Sigmoid colon (tissue), 6 donors: ENCODE measurements at regions not wholly inside any gene's neighbourhood (a gene's known extent, or its start where the extent isn't known, plus 50 kb on each side); places are given as distances from the start of the nearest gene placed in this dataset.
A peak's percentile ranks its signal among the peaks of the same experiment; 100 is the strongest.
"Not testable (repeated sequence)": the region's sequence is repeated elsewhere in the genome, so short reads cannot be mapped to it uniquely, and the experiment has no call there.

Source experiments
- DNase-seq: peaks from one replicate; pipeline ENCODE4 v3.0.0-alpha.2; 2019
- H3K27ac ChIP-seq, 4 donors: fragments of 200-600 bp; sonication (generic); one replicate each; pipeline ENCODE4 v1.5.1; 2016 to 2019; ENCODE audit warnings: mild to moderate bottlenecking in 1 of 4
- H3K27me3 ChIP-seq, 3 donors: fragments of 200-600 bp; sonication (generic); one replicate each; pipeline ENCODE4 v1.5.1; 2019; ENCODE audit warnings: mild to moderate bottlenecking in 1 of 3
- H3K36me3 ChIP-seq, 4 donors: fragments of 200-600 bp; sonication (generic); one replicate each; pipeline ENCODE4 v1.5.1; 2016 to 2019
- H3K4me1 ChIP-seq, 4 donors: fragments of 200-600 bp; sonication (generic); one replicate each; pipeline ENCODE4 v1.5.1; 2017 to 2019
- H3K4me3 ChIP-seq, 4 donors: fragments of 200-600 bp; sonication (generic); one replicate each; pipeline ENCODE4 v1.5.1; 2017 to 2019; ENCODE audit warnings: mild to moderate bottlenecking in 2 of 4, moderate library complexity in 1 of 4
- H3K9me3 ChIP-seq, 4 donors: fragments of 200-600 bp in 3 of 4; sonication (generic) in 3 of 4; one replicate each; pipeline versions ENCODE4 v1.5.1 to v1.6.1; 2013 to 2019
- CTCF ChIP-seq, 4 experiments: fragments of 450-650 bp in 3 of 4; fragments of 200-600 bp in 1 of 4; IDR thresholded peaks; one replicate each; pipeline ENCODE4 v1.5.1; 2016 to 2019; ENCODE audit warnings: antibody characterized with exemption in 4 of 4, mild to moderate bottlenecking in 3 of 4, moderate library complexity in 2 of 4
- EP300 ChIP-seq, 4 donors: sonication (generic); formaldehyde crosslinking; IDR thresholded peaks; one replicate each; pipeline ENCODE4 v1.6.1; 2017; ENCODE audit warnings: antibody characterized with exemption in 4 of 4
- POLR2A ChIP-seq, 2 donors: fragments of 450-650 bp; IDR thresholded peaks; one replicate each; pipeline ENCODE4 v1.6.1; 2016; ENCODE audit warnings: antibody characterized with exemption in 2 of 2, mild to moderate bottlenecking in 2 of 2, moderate library complexity in 2 of 2
- POLR2AphosphoS5 ChIP-seq, 4 donors: sonication (generic); formaldehyde crosslinking; IDR thresholded peaks; one replicate each; pipeline ENCODE4 v1.6.1; 2017; ENCODE audit warnings: antibody characterized with exemption in 4 of 4
- WGBS, 2 donors: extraction: QIAGEN DNeasy Blood & Tissue Kit; methylation state at CpG; one replicate each; pipeline ENCODE4 v1.1.7; 2013; 5-methylcytosine and 5-hydroxymethylcytosine counted together
- intact Hi-C: fragments of 100-400 bp; cut with DNase I; formaldehyde crosslinking; loops from one replicate; pipeline ENCODE4 v1.15.1; 2023
- donor health status: healthy with polysubstance abuse.
- donor health status: healthy.

DNA sequence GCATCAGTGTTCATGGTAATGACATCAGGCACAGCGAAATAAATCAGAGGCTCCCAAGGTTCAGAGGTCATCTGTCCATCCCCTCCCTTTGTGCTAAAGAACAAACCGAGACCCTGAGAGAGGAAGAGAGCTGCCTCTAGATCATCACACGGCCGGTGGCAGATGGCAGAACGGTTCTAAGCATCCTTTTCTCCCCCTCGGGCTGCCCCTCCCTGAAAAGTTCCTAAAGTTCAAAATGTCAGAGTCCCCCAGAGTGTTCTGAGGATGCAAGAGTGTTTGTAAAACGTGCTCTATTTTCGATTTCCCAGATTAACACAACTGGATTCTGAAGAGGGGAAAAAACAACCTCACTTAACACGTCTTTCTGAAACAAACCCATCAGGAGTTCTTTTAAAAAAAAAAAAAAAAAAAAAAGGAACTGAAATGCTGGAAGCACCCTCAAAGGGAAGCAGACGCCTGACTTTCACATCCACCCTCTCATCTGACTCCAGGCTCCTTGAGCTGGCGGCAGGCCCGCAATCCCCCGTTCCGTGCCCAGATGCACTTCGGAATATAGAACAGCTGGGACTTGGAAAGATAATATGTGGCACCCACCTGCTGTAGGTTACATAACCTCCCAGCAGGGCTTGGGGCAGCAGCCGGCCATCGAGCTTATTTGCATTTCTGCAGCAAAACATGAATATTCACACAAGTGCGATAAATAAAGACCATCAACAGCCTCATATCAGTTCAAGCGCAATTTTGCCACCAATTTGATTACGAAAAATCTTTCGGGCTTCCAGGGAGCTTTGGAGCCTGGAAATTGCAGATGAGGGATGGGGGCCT is 115.5 kb upstream of the SMURF2 start:
- intact Hi-C loops = loop anchor here (5.0 kb wide), 1 partner anchor 185 kb away; no protein-coding TSS in a partner anchor
- TF ChIP-seq POLR2AphosphoS5 (IDR thresholded peaks at IDR 0.05) = peak in 1 of 4 donors; percentile 26
- no peak for TF ChIP-seq POLR2A (IDR thresholded peaks at IDR 0.05)
- H3K4me3 ChIP-seq = peak overlapping the region in 3 of 4 donors; percentile 23 to 41 (median 37)
- peaks cover 39 to 50% (median 42%) of the 10 kb centered on the region in 3 donors for H3K27me3 ChIP-seq
- WGBS, 2 donors = 18 to 37% methylated on average over 21 of the region's 21 CpGs
- DNase-seq = peak; percentile 77
- no peaks in the 10 kb centered on the region for H3K36me3 ChIP-seq
- H3K27ac ChIP-seq = peak overlapping the region; percentile 8 to 55 (median 24)
- H3K9me3 ChIP-seq = no peaks in the 10 kb centered on the region
- peaks cover 0 to 62% (median 59%) of the 10 kb centered on the region in 4 donors for H3K4me1 ChIP-seq

DNA sequence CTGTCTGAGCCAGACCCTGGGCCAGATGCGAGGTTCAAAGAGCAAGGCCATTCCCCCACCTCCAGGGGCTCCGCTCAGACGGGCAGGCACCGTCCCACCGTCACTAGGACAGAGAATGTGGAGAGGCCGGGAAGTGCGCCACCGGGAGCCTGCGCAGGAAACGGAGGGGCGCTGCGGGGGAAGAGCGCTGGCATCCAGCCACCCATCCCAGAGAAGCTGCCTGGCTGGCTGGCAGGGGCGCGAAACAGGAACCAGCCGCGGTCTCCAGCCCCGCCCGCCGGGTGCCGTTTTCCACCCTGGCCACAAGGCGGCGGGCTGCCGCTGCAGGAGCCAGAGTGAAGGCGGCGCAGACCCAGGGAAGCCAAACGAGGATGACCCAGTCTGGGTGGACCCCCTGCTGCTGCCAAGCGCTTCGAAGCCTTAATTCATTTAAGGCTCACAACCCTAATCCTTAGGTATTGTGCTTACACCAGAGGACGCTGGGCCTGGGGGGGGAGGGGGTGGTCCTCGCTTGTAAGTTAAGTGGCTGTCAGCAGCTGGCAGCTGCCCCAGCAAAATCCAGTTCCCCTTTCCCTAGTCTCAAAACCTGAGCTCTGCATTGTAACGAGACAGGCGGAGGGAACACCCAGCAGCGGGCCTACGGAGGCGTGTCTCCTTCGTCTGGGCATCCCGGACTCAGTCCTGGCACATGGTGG is 114.8 kb upstream of the SMURF2 start:
- intact Hi-C loops = loop anchor here (5.0 kb wide), 1 partner anchor 185 kb away; no protein-coding TSS in a partner anchor
- DNase-seq = peak; percentile 91
- Histone ChIP-seq H3K27ac (peak overlapping the region; percentile 8 to 55 (median 24)), H3K4me3 (peak overlapping the region in 3 of 4 donors; percentile 23 to 41 (median 35)), H3K4me1 (peaks cover 0 to 59% (median 56%) of the 10 kb centered on the region in 4 donors), H3K27me3 (peaks cover 35 to 42% (median 37%) of the 10 kb centered on the region in 3 donors)
- H3K36me3 ChIP-seq, H3K9me3 ChIP-seq: not testable (repeated sequence)
- 2 to 4% methylated on average over 38 of the region's 38 CpGs for WGBS, 2 donors
- TF ChIP-seq POLR2AphosphoS5 (IDR thresholded peaks at IDR 0.05) (peak in 3 of 4 donors; percentile 36 to 51 (median 48)), CTCF (IDR thresholded peaks at IDR 0.05) (peak; percentile 77 to 96 (median 88))

DNA sequence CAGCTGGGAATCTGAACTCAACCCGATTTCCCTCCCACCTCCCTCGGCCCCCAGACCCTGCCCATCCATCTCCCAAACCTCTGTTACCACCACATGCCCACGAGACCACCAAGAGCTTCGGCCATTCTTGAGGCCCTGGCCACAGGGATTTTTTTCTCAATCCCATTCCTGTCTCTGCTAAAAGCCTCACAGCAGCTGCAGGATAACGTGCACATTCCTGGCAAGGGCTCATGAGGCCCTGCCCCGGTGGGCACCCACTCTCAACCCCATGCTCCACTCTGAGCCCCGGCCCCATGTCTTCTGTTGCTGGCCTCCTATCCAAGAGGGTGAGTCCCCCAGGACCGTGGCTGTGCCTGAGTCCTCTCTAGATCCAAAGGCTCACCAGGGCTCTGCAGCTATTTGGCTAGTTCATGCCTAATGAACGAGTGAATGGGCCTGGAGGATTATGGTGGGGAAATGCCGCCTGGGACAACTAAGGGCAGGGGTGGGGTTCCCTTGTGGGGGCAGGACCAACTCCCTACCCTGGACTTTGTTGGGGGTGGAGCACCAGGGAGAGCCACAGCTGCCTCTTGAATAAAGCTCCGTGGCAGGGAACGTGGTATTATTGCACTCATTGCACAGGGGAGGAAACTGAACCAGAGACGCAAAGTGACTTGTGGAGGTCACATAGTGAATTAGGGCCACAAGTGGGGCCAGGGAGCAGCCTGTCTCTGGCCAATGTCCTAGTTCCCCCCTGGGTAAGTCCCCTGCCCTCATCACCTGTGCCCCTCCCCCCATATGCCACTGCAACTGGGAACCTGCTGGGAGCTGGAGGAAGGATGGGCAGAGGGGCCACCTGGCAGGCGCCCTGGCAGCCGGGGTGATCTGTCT is 113.8 kb upstream of the SMURF2 start:
- intact Hi-C loops = loop anchor here (5.0 kb wide), 1 partner anchor 186 kb away; no protein-coding TSS in a partner anchor
- TF ChIP-seq EP300 (IDR thresholded peaks at IDR 0.05) (no peak), POLR2A (IDR thresholded peaks at IDR 0.05) (no peak), POLR2AphosphoS5 (IDR thresholded peaks at IDR 0.05) (no peak), CTCF (IDR thresholded peaks at IDR 0.05) (no peak)
- no peaks in the 10 kb centered on the region for H3K36me3 ChIP-seq
- peaks cover 26 to 33% (median 29%) of the 10 kb centered on the region in 3 donors for H3K27me3 ChIP-seq
- no peak for DNase-seq
- H3K4me1 ChIP-seq = peaks cover 0 to 50% (median 46%) of the 10 kb centered on the region in 4 donors
- H3K4me3 ChIP-seq = no peak overlapping the region
- H3K9me3 ChIP-seq = no peaks in the 10 kb centered on the region
- H3K27ac ChIP-seq = peak overlapping the region in 1 of 4 donors; percentile 55
- WGBS, 2 donors = 63 to 85% methylated on average over 15 of the region's 15 CpGs

DNA sequence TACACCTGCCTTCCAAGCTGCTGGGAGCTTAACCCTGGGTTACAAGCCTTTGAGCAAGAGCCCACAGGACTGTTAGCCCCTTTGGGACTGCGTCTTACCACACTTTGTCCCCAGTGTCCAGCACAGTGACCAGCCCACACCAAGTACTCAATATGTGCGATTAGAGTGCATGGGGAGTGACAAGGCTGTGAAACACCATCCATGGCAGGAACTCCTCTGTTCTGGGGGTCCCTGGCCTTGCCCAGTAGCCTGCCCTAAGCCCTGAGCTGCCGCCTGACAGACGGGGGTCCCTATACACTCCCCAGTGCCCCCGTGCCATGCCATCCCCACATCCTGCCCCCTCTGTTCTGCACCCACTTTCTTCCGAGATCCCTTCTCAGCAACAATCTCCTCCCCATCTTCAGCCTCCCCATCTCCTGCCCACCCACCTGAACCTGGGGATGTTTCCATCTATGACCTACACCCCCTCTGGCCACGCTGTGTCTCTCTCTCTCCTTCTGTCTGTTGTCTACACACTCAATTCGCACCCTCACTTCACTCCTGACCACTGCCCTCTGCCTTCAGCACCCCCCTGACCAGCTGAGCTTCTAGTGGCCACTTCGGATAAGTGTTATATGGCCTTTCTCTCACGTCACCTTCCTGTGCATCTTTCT is 112.9 kb upstream of the SMURF2 start:
- Histone ChIP-seq H3K27ac (no peak overlapping the region), H3K9me3 (no peaks in the 10 kb centered on the region), H3K36me3 (no peaks in the 10 kb centered on the region), H3K27me3 (peaks cover 17 to 24% (median 20%) of the 10 kb centered on the region in 3 donors), H3K4me3 (no peak overlapping the region), H3K4me1 (peaks cover 0 to 41% (median 37%) of the 10 kb centered on the region in 4 donors)
- TF ChIP-seq EP300 (IDR thresholded peaks at IDR 0.05) (no peak), POLR2A (IDR thresholded peaks at IDR 0.05) (no peak), POLR2AphosphoS5 (IDR thresholded peaks at IDR 0.05) (no peak), CTCF (IDR thresholded peaks at IDR 0.05) (no peak)
- WGBS, 2 donors = 86 to 90% methylated on average over 10 of the region's 10 CpGs
- intact Hi-C loops = loop anchor here (5.0 kb wide), 1 partner anchor 187 kb away; no protein-coding TSS in a partner anchor
- no peak for DNase-seq
